Neural cell (in vitro differentiated cells): ENCODE measurements at regions not wholly inside any gene's neighbourhood (a gene's known extent, or its start where the extent isn't known, plus 50 kb on each side); places are given as distances from the start of the nearest gene placed in this dataset.
"Not testable (repeated sequence)": the region's sequence is repeated elsewhere in the genome, so short reads cannot be mapped to it uniquely, and the experiment has no call there.

Source experiments
- H2AFZ ChIP-seq: fragments of 200-600, 300-800 bp; sonication (generic), shearing (Covaris generic); 2 replicates; pipeline ENCODE4 v1.6.0; 2014; ENCODE audit warnings: low read depth, mild to moderate bottlenecking, antibody characterized with exemption, low read length, moderate library complexity
- H3F3A ChIP-seq: fragments of 200-600 bp; shearing (Covaris generic); 2 replicates; pipeline ENCODE4 v1.6.1; 2016; ENCODE audit warnings: mild to moderate bottlenecking, moderate library complexity, mixed read lengths, antibody characterized with exemption, low read length; ENCODE audit not compliant: insufficient read depth, poor library complexity, severe bottlenecking
- H3K27ac ChIP-seq: fragments of 200-600, 300-800 bp; sonication (generic), shearing (Covaris generic); 2 replicates; pipeline ENCODE4 v1.5.1; 2014; ENCODE audit warnings: mild to moderate bottlenecking, low read length, moderate library complexity
- H3K27me3 ChIP-seq: fragments of 300-800, 200-600 bp; sonication (generic), shearing (Covaris generic); 2 replicates; pipeline ENCODE4 v1.6.0; 2014; ENCODE audit warnings: mild to moderate bottlenecking, low read depth, low read length, moderate library complexity; ENCODE audit not compliant: insufficient read depth
- H3K36me3 ChIP-seq: fragments of 300-800, 200-600 bp; sonication (generic), shearing (Covaris generic); 2 replicates; pipeline ENCODE4 v1.5.1; 2014; ENCODE audit warnings: mild to moderate bottlenecking, antibody characterized with exemption, low read length, moderate library complexity; ENCODE audit not compliant: insufficient read depth
- H3K4me2 ChIP-seq: fragments of 300-800, 200-600 bp; sonication (generic), shearing (Covaris generic); 2 replicates; pipeline ENCODE4 v1.6.0; 2014; ENCODE audit warnings: mild to moderate bottlenecking, low read length
- H3K4me3 ChIP-seq: fragments of 300-800, 200-600 bp; sonication (generic), shearing (Covaris generic); 2 replicates; pipeline ENCODE4 v1.5.1; 2014; ENCODE audit warnings: mild to moderate bottlenecking, low read length, moderate library complexity
- H3K79me2 ChIP-seq: fragments of 200-600 bp; shearing (Covaris generic); replicated peaks from 2 replicates; pipeline ENCODE4 v1.6.0; 2014; ENCODE audit warnings: mild to moderate bottlenecking, low read length, moderate library complexity; ENCODE audit not compliant: insufficient read depth
- H3K9ac ChIP-seq: fragments of 300-800, 200-600 bp; sonication (generic), shearing (Covaris generic); 2 replicates; pipeline ENCODE4 v1.6.1; 2016; ENCODE audit warnings: mild to moderate bottlenecking, low read length, mixed read lengths
- H3K9me2 ChIP-seq: fragments of 200-600 bp; shearing (Covaris generic); 2 replicates; pipeline ENCODE4 v1.6.1; 2016; ENCODE audit warnings: mild to moderate bottlenecking, low read length, mixed read lengths; ENCODE audit not compliant: insufficient read depth
- H3K9me3 ChIP-seq: fragments of 200-600, 300-800 bp; sonication (generic), shearing (Covaris generic); 2 replicates; pipeline ENCODE4 v1.6.1; 2016; ENCODE audit warnings: mild to moderate bottlenecking, mixed run types, low read length, moderate library complexity, mixed read lengths
- H4K20me1 ChIP-seq: fragments of 200-600 bp; shearing (Covaris generic); 2 replicates; pipeline ENCODE4 v1.6.1; 2016; ENCODE audit warnings: mild to moderate bottlenecking, mixed run types; ENCODE audit not compliant: insufficient read depth
- EP300 ChIP-seq: fragments of 450-650 bp; conservative IDR thresholded peaks from 2 replicates; pipeline ENCODE4 v1.6.1; 2014; ENCODE audit warnings: antibody characterized with exemption, mild to moderate bottlenecking, moderate library complexity; ENCODE audit not compliant: poor library complexity, severe bottlenecking
- EZH2 ChIP-seq: fragments of 200-600, 300-800 bp; shearing (Covaris generic), sonication (generic); IDR thresholded peaks from 2 replicates; pipeline ENCODE4 v1.6.1; 2014; ENCODE audit warnings: antibody characterized with exemption, low read length, borderline replicate concordance, mild to moderate bottlenecking; ENCODE audit not compliant: insufficient read depth, poor library complexity, severe bottlenecking
- MXI1 ChIP-seq: fragments of 450-650 bp; conservative IDR thresholded peaks from 2 replicates; pipeline ENCODE4 v1.6.1; 2014; ENCODE audit warnings: antibody characterized with exemption, mild to moderate bottlenecking; ENCODE audit not compliant: poor library complexity, severe bottlenecking
- POLR2AphosphoS5 ChIP-seq: IDR thresholded peaks from 2 replicates; pipeline ENCODE4 v1.6.1; 2012
- RAD21 ChIP-seq: fragments of 450-650 bp; conservative IDR thresholded peaks from 2 replicates; pipeline ENCODE4 v1.6.1; 2014; ENCODE audit warnings: antibody characterized with exemption, mild to moderate bottlenecking, moderate library complexity
- SMC3 ChIP-seq: fragments of 450-650 bp; conservative IDR thresholded peaks from 2 replicates; pipeline ENCODE4 v1.6.1; 2014; ENCODE audit warnings: antibody characterized with exemption, mild to moderate bottlenecking, moderate library complexity; ENCODE audit not compliant: poor library complexity
- TAF1 ChIP-seq: IDR thresholded peaks from 2 replicates; pipeline ENCODE4 v1.6.1; 2012; ENCODE audit warnings: low read depth
- TF ChIP-seq, protein P1 (sequence below): fragments of 450-650 bp; IDR thresholded peaks from 2 replicates; pipeline ENCODE4 v1.5.1; 2014; ENCODE audit warnings: antibody characterized with exemption, mild to moderate bottlenecking, moderate library complexity; ENCODE audit not compliant: poor library complexity, severe bottlenecking
- TF ChIP-seq, protein P2 (sequence below): IDR thresholded peaks from 2 replicates; pipeline ENCODE4 v1.6.1; 2012; ENCODE audit warnings: borderline replicate concordance

DNA sequence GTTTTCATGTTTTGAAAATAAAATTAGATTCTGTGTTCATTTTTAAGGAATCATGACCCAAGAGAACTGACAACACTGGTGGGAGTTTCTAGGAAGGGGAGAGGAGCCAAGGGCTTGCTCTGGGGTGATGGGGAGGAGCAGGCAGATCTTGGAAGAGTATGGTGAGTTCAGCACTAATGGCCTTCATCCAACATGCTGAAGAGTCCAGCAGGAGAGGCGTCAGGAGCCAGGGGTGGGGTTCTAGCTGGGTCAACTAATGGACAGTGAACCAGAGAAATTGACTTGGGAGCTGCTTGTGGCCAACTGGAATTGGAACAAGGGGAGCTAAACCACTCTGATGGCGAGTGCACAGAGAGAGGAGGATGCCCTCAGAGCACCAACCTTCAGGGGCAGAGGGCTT, 107.1 kb downstream of the MRPL14 start:
- no peak for TF ChIP-seq POLR2AphosphoS5
- TF ChIP-seq, protein P1, sequence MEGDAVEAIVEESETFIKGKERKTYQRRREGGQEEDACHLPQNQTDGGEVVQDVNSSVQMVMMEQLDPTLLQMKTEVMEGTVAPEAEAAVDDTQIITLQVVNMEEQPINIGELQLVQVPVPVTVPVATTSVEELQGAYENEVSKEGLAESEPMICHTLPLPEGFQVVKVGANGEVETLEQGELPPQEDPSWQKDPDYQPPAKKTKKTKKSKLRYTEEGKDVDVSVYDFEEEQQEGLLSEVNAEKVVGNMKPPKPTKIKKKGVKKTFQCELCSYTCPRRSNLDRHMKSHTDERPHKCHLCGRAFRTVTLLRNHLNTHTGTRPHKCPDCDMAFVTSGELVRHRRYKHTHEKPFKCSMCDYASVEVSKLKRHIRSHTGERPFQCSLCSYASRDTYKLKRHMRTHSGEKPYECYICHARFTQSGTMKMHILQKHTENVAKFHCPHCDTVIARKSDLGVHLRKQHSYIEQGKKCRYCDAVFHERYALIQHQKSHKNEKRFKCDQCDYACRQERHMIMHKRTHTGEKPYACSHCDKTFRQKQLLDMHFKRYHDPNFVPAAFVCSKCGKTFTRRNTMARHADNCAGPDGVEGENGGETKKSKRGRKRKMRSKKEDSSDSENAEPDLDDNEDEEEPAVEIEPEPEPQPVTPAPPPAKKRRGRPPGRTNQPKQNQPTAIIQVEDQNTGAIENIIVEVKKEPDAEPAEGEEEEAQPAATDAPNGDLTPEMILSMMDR = no peak
- no peak for TF ChIP-seq RAD21
- TF ChIP-seq, protein P2, sequence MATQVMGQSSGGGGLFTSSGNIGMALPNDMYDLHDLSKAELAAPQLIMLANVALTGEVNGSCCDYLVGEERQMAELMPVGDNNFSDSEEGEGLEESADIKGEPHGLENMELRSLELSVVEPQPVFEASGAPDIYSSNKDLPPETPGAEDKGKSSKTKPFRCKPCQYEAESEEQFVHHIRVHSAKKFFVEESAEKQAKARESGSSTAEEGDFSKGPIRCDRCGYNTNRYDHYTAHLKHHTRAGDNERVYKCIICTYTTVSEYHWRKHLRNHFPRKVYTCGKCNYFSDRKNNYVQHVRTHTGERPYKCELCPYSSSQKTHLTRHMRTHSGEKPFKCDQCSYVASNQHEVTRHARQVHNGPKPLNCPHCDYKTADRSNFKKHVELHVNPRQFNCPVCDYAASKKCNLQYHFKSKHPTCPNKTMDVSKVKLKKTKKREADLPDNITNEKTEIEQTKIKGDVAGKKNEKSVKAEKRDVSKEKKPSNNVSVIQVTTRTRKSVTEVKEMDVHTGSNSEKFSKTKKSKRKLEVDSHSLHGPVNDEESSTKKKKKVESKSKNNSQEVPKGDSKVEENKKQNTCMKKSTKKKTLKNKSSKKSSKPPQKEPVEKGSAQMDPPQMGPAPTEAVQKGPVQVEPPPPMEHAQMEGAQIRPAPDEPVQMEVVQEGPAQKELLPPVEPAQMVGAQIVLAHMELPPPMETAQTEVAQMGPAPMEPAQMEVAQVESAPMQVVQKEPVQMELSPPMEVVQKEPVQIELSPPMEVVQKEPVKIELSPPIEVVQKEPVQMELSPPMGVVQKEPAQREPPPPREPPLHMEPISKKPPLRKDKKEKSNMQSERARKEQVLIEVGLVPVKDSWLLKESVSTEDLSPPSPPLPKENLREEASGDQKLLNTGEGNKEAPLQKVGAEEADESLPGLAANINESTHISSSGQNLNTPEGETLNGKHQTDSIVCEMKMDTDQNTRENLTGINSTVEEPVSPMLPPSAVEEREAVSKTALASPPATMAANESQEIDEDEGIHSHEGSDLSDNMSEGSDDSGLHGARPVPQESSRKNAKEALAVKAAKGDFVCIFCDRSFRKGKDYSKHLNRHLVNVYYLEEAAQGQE = no peak
- no peak for TF ChIP-seq MXI1
- no peak for TF ChIP-seq SMC3
- TF ChIP-seq EP300 = no peak
- no peak for TF ChIP-seq EZH2
- no peak for TF ChIP-seq TAF1
- H3K4me3 ChIP-seq = no peak overlapping the region
- H3K4me2 ChIP-seq = no peak overlapping the region
- no peak overlapping the region for H3K9ac ChIP-seq
- no peaks in the 10 kb centered on the region for H3K36me3 ChIP-seq
- no peaks in the 10 kb centered on the region for H3K9me2 ChIP-seq
- H3K27ac ChIP-seq = no peak overlapping the region
- no peaks in the 10 kb centered on the region for H3K79me2 ChIP-seq
- H2AFZ ChIP-seq = no peak overlapping the region
- H3K9me3 ChIP-seq = no peaks in the 10 kb centered on the region
- no peaks in the 10 kb centered on the region for H3K27me3 ChIP-seq
- H4K20me1 ChIP-seq = no peaks in the 10 kb centered on the region
- H3F3A ChIP-seq = no peaks in the 10 kb centered on the region

GRCh38 chr6:44017307-44017706, 109.9 kb downstream of the MRPL14 start:
- H3K4me3 ChIP-seq, H3K27ac ChIP-seq, H3K9ac ChIP-seq, H3K4me2 ChIP-seq, H3K9me2 ChIP-seq, H3K9me3 ChIP-seq, H3K79me2 ChIP-seq, H3F3A ChIP-seq, H2AFZ ChIP-seq, H3K27me3 ChIP-seq, H3K36me3 ChIP-seq, H4K20me1 ChIP-seq: not testable (repeated sequence)

GRCh38 chr6:44016131-44016870, 111.0 kb downstream of the MRPL14 start:
- Histone ChIP-seq H3K9ac (no peak overlapping the region), H3K27me3 (no peaks in the 10 kb centered on the region), H3K27ac (no peak overlapping the region), H4K20me1 (no peaks in the 10 kb centered on the region), H2AFZ (no peak overlapping the region), H3K4me3 (no peak overlapping the region), H3K9me2 (no peaks in the 10 kb centered on the region), H3K79me2 (no peaks in the 10 kb centered on the region), H3K36me3 (no peaks in the 10 kb centered on the region), H3K4me2 (no peak overlapping the region), H3K9me3 (no peaks in the 10 kb centered on the region), H3F3A (no peaks in the 10 kb centered on the region)
- TF ChIP-seq SMC3 (no peak), EZH2 (no peak), RAD21 (no peak), EP300 (no peak), TAF1 (no peak), MXI1 (no peak), POLR2AphosphoS5 (no peak)
- TF ChIP-seq, protein P1 = no peak
- TF ChIP-seq, protein P2 = no peak
